T47D (cell line): ENCODE measurements at regions not wholly inside any gene's neighbourhood (a gene's known extent, or its start where the extent isn't known, plus 50 kb on each side); places are given as distances from the start of the nearest gene placed in this dataset.

Source experiments
- DNase-seq, 2 experiments: peaks; one replicate each; pipeline versions ENCODE4 v3.0.0 to v3.0.0-alpha.2; 2011 to 2012; ENCODE audit warnings: low read depth in 1 of 2, low spot score in 1 of 2
- JUND ChIP-seq: IDR thresholded peaks from 2 replicates; pipeline ENCODE4 v1.6.1; 2012; ENCODE audit warnings: low read depth
- in situ Hi-C: cut with HindIII; loops from 2 replicates; pipeline ENCODE4 v1.10.0; 2016; ENCODE audit warnings: low sequenced_read_pairs, low pct_unique_long_range_greater_than_20kb

DNA sequence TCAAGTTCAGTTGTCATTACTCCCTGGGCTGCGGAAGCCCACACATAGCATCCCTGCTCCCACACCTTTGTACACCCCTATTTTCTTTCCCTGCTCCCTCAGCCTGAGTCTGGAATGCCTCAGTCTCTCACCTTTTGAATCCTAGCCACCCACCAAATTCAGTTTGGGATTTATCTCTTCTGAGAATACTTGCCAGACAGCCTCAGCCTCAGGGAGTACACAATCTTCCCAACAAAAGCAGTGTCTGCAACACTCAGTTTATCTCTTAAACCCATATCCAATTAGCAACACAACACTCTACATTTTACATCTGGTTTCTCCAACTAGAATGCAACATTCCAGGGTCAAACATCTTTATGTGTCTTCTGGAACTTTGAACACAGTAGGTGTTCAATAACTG, 190.2 kb downstream of the GPAM start:
- no peak for DNase-seq
- no peak for TF ChIP-seq JUND
- in situ Hi-C loops: no loop called here

- TF ChIP-seq JUND: no peak
- no peak for DNase-seq
- in situ Hi-C loops: no loop called here
Observed at GRCh38 chr10:111993872-111994426, 189.6 kb downstream of the GPAM start.

DNA sequence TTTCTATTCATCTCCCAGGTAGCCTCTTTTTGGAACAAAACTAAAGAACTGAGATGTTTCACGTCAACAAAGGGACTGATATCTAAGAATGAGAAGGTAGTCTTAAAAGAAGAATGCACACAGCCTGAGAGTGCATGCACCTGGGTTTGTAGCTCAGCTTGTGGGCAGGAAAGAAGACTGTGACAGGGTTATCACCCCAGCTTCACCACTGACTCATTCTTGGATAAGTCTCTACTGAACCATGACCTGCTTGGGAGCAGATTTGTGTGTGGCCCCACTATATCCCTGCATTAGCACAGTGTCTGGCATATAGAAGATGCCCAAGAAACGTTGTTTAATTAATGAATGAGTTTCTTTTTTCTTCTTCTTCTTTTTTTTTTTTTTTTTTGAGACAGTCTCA, 187.5 kb downstream of the GPAM start:
- DNase-seq: no peak
- in situ Hi-C loops: no loop called here
- no peak for TF ChIP-seq JUND

DNA sequence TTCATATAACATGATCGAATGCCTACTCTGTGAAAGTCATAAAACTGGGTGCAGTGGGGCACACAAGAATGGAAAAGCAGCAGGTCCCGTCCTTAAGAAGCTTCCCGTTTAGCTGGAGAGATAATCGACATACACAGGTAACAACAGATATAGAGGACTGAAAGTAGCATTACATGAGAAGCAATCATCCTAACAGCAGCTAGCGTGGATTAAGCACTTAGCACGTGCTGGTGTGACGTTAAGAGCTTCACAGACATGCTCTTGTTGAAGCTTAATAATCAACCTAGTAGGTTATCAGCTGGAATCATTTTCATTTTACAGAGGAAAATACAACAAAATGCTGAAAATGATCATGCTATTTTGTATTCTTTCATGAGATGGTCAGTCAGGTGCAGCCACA, 184.8 kb downstream of the GPAM start:
- no peak for DNase-seq
- no peak for TF ChIP-seq JUND
- in situ Hi-C loops: no loop called here

GRCh38 chr10:111999205-111999914, 184.2 kb downstream of the GPAM start:
- in situ Hi-C loops: no loop called here

DNA sequence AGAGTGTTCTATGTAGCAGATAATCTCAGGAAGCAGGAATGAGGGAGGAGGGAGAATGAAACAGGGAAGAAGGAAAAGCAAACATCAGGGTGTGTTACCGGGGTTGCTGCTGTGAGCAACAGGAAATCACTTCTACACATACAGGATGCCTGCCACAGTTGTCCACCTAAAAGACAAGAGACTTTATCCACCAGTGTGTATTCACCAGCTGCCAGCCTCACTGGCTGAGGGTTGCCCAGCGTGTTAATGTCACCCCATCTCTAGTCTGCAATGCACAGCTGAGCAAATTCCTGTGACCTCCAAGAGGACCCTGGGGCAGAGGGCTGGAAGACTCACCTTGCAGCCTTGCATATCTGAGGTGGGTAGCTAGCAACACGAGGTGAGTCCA, 183.7 kb downstream of the GPAM start:
- DNase-seq: no peak
- in situ Hi-C loops: no loop called here

More at GRCh38 chr10:111999205-111999914, 184.2 kb downstream of the GPAM start:
- no peak for TF ChIP-seq JUND
- DNase-seq: no peak

DNA sequence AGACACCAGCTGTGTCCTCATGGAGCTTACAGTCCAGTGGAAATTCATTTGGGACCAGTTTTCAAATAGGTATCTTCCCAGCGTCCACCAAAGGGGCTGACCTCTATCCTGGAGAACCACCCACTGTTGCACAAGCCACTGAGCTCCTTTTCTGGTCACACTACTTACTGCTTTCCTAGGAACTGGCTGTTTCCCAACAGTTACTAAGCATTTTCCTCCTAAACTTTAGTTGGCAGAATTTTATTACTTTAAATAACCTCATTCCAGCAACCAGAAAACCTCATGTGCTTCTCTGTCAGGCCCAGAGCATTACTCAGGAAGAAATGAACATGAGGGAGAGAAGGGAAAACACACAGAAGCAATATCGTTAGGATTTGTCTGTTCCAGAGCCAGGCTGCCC, 183.1 kb downstream of the GPAM start:
- in situ Hi-C loops: no loop called here
- DNase-seq: no peak
- TF ChIP-seq JUND: no peak

More for the DNA sequence above, 183.7 kb downstream of the GPAM start:
- no peak for TF ChIP-seq JUND

GRCh38 chr10:112002206-112002605, 181.4 kb downstream of the GPAM start:
- TF ChIP-seq JUND: no peak
- DNase-seq: no peak
- in situ Hi-C loops: no loop called here

DNA sequence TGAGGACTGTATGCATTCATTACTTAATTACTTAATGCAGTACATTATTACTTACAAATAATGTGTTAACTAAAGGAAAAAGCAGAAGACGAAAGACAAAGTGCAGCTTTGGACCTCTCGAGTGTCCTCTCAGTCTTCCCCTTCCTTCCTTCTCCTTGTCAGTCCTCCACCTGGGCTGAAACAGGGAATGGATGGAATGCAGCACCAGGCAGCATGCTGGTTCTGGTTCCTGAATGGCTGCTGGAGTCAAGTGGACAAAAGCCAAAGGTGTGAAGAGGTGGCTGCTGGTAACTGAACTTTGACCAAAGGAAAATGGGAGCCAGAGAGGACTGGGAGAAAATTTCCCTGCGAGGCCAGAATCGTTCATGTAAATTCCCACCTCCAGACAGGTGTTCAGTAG, 179.5 kb downstream of the GPAM start:
- no peak for TF ChIP-seq JUND
- in situ Hi-C loops: no loop called here

GRCh38 chr10:112005044-112005443, 178.5 kb downstream of the GPAM start:
- DNase-seq: no peak
- in situ Hi-C loops: no loop called here
- no peak for TF ChIP-seq JUND

More for the DNA sequence above, 179.5 kb downstream of the GPAM start:
- no peak for DNase-seq

DNA sequence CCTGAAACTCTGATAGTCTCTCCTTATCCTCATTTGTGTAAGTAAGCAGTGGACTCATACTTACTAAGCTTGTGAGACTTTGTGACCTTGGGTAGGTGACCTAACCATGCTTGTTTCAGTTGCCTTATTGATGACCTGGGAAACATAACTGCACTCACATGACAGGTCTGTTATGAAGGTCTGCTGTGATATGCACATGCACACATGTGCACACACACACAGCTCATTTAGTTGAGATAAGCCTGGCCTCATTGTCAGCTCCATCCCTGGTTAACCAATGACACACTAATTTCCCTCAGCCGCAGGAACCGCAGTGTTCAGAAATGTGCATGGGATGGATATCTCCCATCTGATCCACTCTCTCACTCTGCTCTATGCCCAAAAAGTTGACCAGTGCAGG, 177.2 kb downstream of the GPAM start:
- no peak for DNase-seq
- in situ Hi-C loops: no loop called here
- TF ChIP-seq JUND: no peak

DNA sequence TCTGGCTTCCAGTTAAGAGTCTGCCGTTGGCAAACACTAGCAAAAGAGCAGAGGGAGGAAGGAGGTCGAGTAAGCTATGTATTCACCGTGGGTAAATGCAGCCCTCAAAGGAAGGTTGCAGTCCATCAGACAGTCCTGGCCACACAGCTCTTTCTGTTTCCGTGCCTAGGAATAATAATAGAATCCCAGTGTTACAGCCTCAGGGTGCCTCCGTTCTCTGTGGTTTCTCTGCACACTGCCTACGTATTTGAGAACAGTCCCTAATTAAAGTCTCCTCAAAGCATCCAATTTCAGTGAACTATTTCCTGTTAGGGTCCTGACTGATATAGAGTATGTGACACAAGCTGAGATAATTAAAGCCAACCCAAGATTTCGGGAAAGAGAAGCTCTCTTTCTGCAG, 176.7 kb downstream of the GPAM start:
- no peak for DNase-seq
- no peak for TF ChIP-seq JUND
- in situ Hi-C loops: no loop called here

DNA sequence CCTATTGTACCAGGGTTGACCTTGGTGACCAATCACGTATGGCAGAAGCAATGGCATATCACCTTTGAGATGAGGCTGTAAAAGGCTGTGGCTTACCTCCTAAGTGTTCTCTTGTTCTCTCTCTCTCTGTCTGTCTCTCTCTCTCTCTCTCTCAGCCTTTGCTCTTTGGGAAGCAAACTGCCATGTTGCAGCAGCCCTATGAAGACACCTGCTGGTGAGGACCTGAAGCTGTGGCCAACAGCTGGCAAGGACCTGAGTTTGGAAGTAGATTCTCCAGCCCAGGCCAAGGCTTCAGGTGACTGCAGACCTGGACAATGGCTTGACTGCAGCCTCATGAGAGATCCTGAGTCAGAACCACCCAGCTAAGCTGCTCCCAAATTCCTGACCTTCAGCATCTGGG, 161.4 kb downstream of the GPAM start:
- no peak for DNase-seq
- no peak for TF ChIP-seq JUND
- in situ Hi-C loops: no loop called here

DNA sequence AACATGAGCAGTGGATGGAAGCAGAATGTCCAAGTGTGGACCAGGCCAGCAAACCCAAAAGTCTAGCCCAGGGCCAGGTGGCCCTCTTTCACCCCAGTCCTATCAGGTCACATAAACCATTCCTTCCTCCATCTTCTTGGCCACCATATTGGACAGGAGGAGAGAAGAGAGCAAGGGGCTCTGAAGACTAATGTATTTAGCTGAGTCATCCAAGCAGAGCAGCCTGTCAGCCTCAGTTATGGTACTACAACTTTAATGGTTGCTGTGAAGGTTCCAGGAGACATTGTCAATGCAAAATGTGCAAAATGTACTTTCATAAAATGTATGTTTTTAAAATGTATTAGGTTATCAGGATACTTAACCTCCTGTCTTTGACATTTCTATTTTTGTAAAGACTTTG, 159.5 kb downstream of the GPAM start:
- no peak for TF ChIP-seq JUND
- DNase-seq: no peak
- in situ Hi-C loops: no loop called here
